ENCODE measurements at regions not wholly inside any gene's neighbourhood (a gene's known extent, or its start where the extent isn't known, plus 50 kb on each side); places are given as distances from the start of the nearest gene placed in this dataset.

DNA sequence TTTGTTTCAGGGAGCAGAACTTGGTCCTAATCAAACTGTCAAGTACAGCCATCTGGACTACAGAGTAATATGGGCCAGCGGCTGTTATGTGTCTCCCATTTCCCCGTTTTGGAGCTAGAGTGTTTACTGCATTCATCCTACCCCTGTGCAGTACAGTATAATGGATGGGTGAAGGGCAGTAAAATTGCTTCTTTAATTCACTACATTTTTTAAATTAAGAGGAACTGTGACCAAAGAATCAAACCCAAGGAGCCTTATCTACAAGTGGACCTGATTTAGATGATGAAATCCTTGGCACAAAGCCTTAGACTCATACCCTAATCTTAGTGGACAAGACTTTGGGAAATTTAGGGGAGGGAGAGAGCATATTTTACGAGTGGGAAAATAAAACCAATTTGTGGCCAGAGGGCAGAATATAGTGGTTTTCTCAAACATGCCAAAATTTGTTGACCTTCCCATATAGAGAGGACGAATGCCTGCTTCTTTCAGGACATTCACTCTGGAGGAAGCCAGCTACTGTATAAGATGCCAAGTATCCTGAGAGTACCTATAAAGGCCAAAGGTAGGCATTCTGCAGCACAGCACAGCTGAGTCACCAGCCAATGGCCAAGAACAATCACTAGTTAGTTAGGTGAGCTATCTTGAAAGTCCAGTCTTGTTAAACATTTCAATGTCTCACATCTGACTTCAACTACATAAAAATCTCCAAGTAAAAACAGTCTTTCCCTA lies 253.8 kb upstream of the KCNIP4 start:
- no peak overlapping the region for H3K4me3 ChIP-seq (replicated peaks in 1 of 3; ENCODE audit: insufficient read depth in 1 of 3, low read depth in 1 of 3, low read length in 3 of 3)
- TF ChIP-seq JUN (IDR thresholded peaks at IDR 0.05; ENCODE audit: borderline replicate concordance, insufficient read depth, insufficient read length, low read depth) = no peak
- no peak for TF ChIP-seq GATA2 (IDR thresholded peaks at IDR 0.05; ENCODE audit: insufficient read depth, insufficient read length, low read depth, low read length)
- TF ChIP-seq, protein P1, sequence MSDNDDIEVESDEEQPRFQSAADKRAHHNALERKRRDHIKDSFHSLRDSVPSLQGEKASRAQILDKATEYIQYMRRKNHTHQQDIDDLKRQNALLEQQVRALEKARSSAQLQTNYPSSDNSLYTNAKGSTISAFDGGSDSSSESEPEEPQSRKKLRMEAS (IDR thresholded peaks at IDR 0.05; ENCODE audit: insufficient read depth, insufficient read length) = no peak
- TF ChIP-seq CTCF (IDR thresholded peaks at IDR 0.05; ENCODE audit: extremely low read depth in 1 of 2, insufficient read depth in 1 of 2, low read depth in 1 of 2, low read length in 2 of 2) = no peak
- TF ChIP-seq FOS (IDR thresholded peaks at IDR 0.05; ENCODE audit: borderline replicate concordance, insufficient read depth, low read length) = no peak
- TF ChIP-seq MYC (IDR thresholded peaks at IDR 0.05; ENCODE audit: low read depth, low read length) = no peak
- TF ChIP-seq POLR2AphosphoS5 (IDR thresholded peaks at IDR 0.05; ENCODE audit: insufficient read depth, low read depth, low read length) = no peak
- no peak for TF ChIP-seq EZH2 (IDR thresholded peaks at IDR 0.05; ENCODE audit: borderline replicate concordance, low read depth, low read length, severe bottlenecking)
- TF ChIP-seq POLR2A (IDR thresholded peaks at IDR 0.05; ENCODE audit: low read depth, low read length) = no peak
- no peaks in the 10 kb centered on the region for H3K36me3 ChIP-seq (ENCODE audit: control insufficient read depth in 2 of 2, extremely low read depth in 1 of 2, insufficient read depth in 2 of 2, low read length in 2 of 2)
- H4K20me1 ChIP-seq (replicated peaks; ENCODE audit: control insufficient read depth, extremely low read depth, insufficient read depth, low read length) = no peaks in the 10 kb centered on the region
- intact Hi-C loops (cut with micrococcal nuclease) = no loop called here
- H3K27ac ChIP-seq (ENCODE audit: insufficient read depth, low read depth, low read length) = no peak overlapping the region
- H3K9me1 ChIP-seq (replicated peaks; ENCODE audit: control insufficient read depth, extremely low read depth, insufficient read depth, low read length) = no peaks in the 10 kb centered on the region
- DNase-seq (ENCODE audit: low read depth, low spot score) = no peak
- no peak overlapping the region for H3K9ac ChIP-seq (replicated peaks; ENCODE audit: extremely low read depth, insufficient read depth, low read length)
- H3K9me3 ChIP-seq (replicated peaks; ENCODE audit: control insufficient read depth, insufficient read depth, low read length) = peaks cover 2% of the 10 kb centered on the region
- no peaks in the 10 kb centered on the region for H3K4me1 ChIP-seq (ENCODE audit: control insufficient read depth, extremely low read depth, insufficient read depth, low read length)
- no peaks in the 10 kb centered on the region for H3K79me2 ChIP-seq (ENCODE audit: control insufficient read depth, insufficient read depth, low read length)
- POLR2A ChIA-PET = no interaction called here
- BruUV-seq (replicated peaks) = no TSS peak
- no peak overlapping the region for H2AFZ ChIP-seq (ENCODE audit: low read depth, low read length)
- no peaks in the 10 kb centered on the region for H3K27me3 ChIP-seq (ENCODE audit: control insufficient read depth in 2 of 2, insufficient read depth in 2 of 2, low read length in 2 of 2)
- no peak overlapping the region for H3K4me2 ChIP-seq (ENCODE audit: insufficient read depth, low read length)
- CTCF ChIA-PET = no interaction called here
- dilution Hi-C loops (cut with MboI; ENCODE audit: extremely low pct_ligation_motif_present, low sequenced_read_pairs) = no loop called here
- no peak for FAIRE-seq

Measured in endothelial cell of umbilical vein (primary cell).